PC-9 (cell line): ENCODE measurements at regions not wholly inside any gene's neighbourhood (a gene's known extent, or its start where the extent isn't known, plus 50 kb on each side); places are given as distances from the start of the nearest gene placed in this dataset.

Source experiments
- BruUV-seq: library from RNA; stranded (reverse); fragments of 400-500 nt; replicated peaks from 2 replicates; lab custom pipeline; 2021; lab: Mats Ljungman, UMichigan
- CTCF ChIA-PET: fragments of 300-600 bp; sonication (Branson Sonifier 250); formaldehyde crosslinking; loops from one replicate; lab custom pipeline; 2022; ENCODE audit warnings: antibody characterized with exemption; lab: Charles Lee
- POLR2A ChIA-PET: fragments of 300-600 bp; sonication (Branson Sonifier 250); formaldehyde crosslinking; loops from one replicate; lab custom pipeline; 2022; ENCODE audit warnings: antibody characterized with exemption; ENCODE audit not compliant: unreplicated experiment; lab: Charles Lee
- DNase-seq, 2 experiments: peaks; one replicate each; pipeline versions ENCODE4 v3.0.0 to v3.0.0-alpha.2; 2015 to 2022; ENCODE audit warnings: mixed read lengths in 1 of 2
- H2AFZ ChIP-seq: fragments of 200-600 bp; sonication (generic); 2 replicates; pipeline ENCODE4 v1.8.1; 2017; ENCODE audit warnings: antibody characterized with exemption
- H3F3A ChIP-seq: fragments of 200-600 bp; sonication (generic); 2 replicates; pipeline ENCODE4 v1.8.1; 2017; ENCODE audit warnings: antibody characterized with exemption, mild to moderate bottlenecking, low read depth; ENCODE audit not compliant: insufficient read depth
- H3K27ac ChIP-seq: fragments of 200-600 bp; sonication (generic); 2 replicates; pipeline ENCODE4 v1.6.1; 2016; ENCODE audit warnings: mixed run types
- H3K27me3 ChIP-seq: fragments of 200-600 bp; sonication (generic); 2 replicates; pipeline ENCODE4 v1.6.1; 2016; ENCODE audit warnings: low read depth, mixed run types; ENCODE audit not compliant: insufficient read depth
- H3K36me3 ChIP-seq: fragments of 200-600 bp; sonication (generic); 2 replicates; pipeline ENCODE4 v1.6.1; 2016; ENCODE audit warnings: low read depth, mixed run types
- H3K4me1 ChIP-seq: fragments of 200-600 bp; sonication (generic); replicated peaks from 2 replicates; pipeline ENCODE4 v1.6.1; 2016; ENCODE audit warnings: mixed run types; ENCODE audit not compliant: insufficient read depth
- H3K4me2 ChIP-seq: fragments of 200-600 bp; sonication (generic); 2 replicates; pipeline ENCODE4 v1.6.1; 2017; ENCODE audit warnings: mixed run types
- H3K4me3 ChIP-seq: fragments of 200-600 bp; sonication (generic); 2 replicates; pipeline ENCODE4 v1.6.1; 2016; ENCODE audit warnings: mixed run types
- H3K79me2 ChIP-seq: fragments of 200-600 bp; sonication (generic); 2 replicates; pipeline ENCODE4 v1.6.1; 2017; ENCODE audit warnings: low read depth, mixed run types
- H3K9me2 ChIP-seq: fragments of 200-600 bp; sonication (generic); 2 replicates; pipeline ENCODE4 v1.8.1; 2017; ENCODE audit warnings: mild to moderate bottlenecking; ENCODE audit not compliant: insufficient read depth
- H3K9me3 ChIP-seq: fragments of 200-600 bp; sonication (generic); 2 replicates; pipeline ENCODE4 v1.8.1; 2016; ENCODE audit warnings: low read depth; ENCODE audit not compliant: insufficient read depth
- H4K20me1 ChIP-seq: fragments of 200-600 bp; sonication (generic); 2 replicates; pipeline ENCODE4 v1.8.1; 2017; ENCODE audit not compliant: insufficient read depth
- CTCF ChIP-seq: fragments of 200-600 bp; sonication (generic); conservative IDR thresholded peaks from 2 replicates; pipeline ENCODE4 v1.6.1; 2017; ENCODE audit warnings: mixed run types, antibody characterized with exemption, mild to moderate bottlenecking, moderate library complexity
- EZH2 ChIP-seq: fragments of 200-600 bp; sonication (generic); IDR thresholded peaks from 2 replicates; pipeline ENCODE4 v1.8.0; 2017; ENCODE audit warnings: antibody characterized with exemption, low read depth
- intact Hi-C: fragments of 100-400 bp; cut with micrococcal nuclease; formaldehyde crosslinking; loops from one replicate; pipeline ENCODE4 v1.10.0; 2022; ENCODE audit not compliant: unreplicated experiment

DNA sequence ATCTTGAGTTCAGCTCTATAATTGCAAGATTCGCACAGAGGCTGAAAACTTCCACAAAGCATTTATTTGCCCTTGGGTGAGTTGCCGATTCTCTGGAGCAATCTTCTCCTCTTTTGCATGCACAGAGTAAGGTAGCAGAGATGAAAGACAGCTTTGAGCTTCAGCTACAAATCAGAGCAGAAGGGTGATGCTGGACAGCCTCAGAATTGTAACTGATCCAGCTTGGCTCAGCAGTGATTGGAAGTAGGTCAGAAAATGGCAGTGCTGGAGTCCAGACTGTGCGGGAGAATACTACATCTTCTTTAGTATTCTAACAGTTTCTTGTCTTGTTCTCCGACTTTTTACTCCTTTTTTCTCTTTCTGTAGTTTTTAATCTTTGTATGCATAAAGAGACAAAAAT, 55.4 kb upstream of the CDC14C start:
- Histone ChIP-seq H3K79me2 (no peaks in the 10 kb centered on the region), H3K9me3 (no peaks in the 10 kb centered on the region), H3K4me2 (no peak overlapping the region), H2AFZ (no peak overlapping the region), H4K20me1 (no peaks in the 10 kb centered on the region), H3F3A (no peaks in the 10 kb centered on the region), H3K36me3 (no peaks in the 10 kb centered on the region), H3K4me1 (no peaks in the 10 kb centered on the region), H3K9me2 (no peaks in the 10 kb centered on the region), H3K4me3 (no peak overlapping the region), H3K27ac (no peak overlapping the region), H3K27me3 (no peaks in the 10 kb centered on the region)
- BruUV-seq = no TSS peak
- DNase-seq = no peak
- intact Hi-C loops = no loop called here
- no peak for TF ChIP-seq EZH2
- no peak for TF ChIP-seq CTCF
- ChIA-PET POLR2A (interaction anchor here (0.6 kb wide), 1 partner anchor 343 kb away, joined by 6 read pairs; no protein-coding TSS in a partner anchor), CTCF (no interaction called here)

- POLR2A ChIA-PET = no interaction called here
- Histone ChIP-seq H3K79me2 (no peaks in the 10 kb centered on the region), H4K20me1 (no peaks in the 10 kb centered on the region), H3K4me1 (no peaks in the 10 kb centered on the region), H3K9me3 (no peaks in the 10 kb centered on the region), H3K4me2 (no peak overlapping the region), H3K36me3 (no peaks in the 10 kb centered on the region), H3K4me3 (no peak overlapping the region), H3K27me3 (no peaks in the 10 kb centered on the region), H3K27ac (no peak overlapping the region), H3F3A (no peaks in the 10 kb centered on the region), H3K9me2 (no peaks in the 10 kb centered on the region), H2AFZ (no peak overlapping the region)
- intact Hi-C loops = loop anchor here (10.0 kb wide), 1 partner anchor 538 kb away; no protein-coding TSS in a partner anchor
- BruUV-seq = no TSS peak
- TF ChIP-seq CTCF = no peak
- no peak for TF ChIP-seq EZH2
- DNase-seq = no peak
- CTCF ChIA-PET = no interaction called here
Measured at GRCh38 chr7:48872548-48872947, 51.8 kb upstream of the CDC14C start.
